ENCODE measurements at regions not wholly inside any gene's neighbourhood (a gene's known extent, or its start where the extent isn't known, plus 50 kb on each side); places are given as distances from the start of the nearest gene placed in this dataset.

GRCh38 chr6:165752451-165752850, 89.4 kb upstream of the PDE10A start:
- H3K4ac ChIP-seq (ENCODE audit: low read depth, low read length) = no peak overlapping the region
- ChIA-PET POLR2A (ENCODE audit: unreplicated experiment) (no interaction called here), CTCF (no interaction called here)
- peaks cover 4% of the 10 kb centered on the region; the same call in 1 of the 2 replicates for H3K4me1 ChIP-seq (ENCODE audit: control insufficient read depth, insufficient read depth, low read length)
- no peak overlapping the region for H3K23ac ChIP-seq (ENCODE audit: low read depth, low read length)
- no peak overlapping the region for H3K14ac ChIP-seq (replicated peaks; ENCODE audit: low read depth, low read length)
- no peaks in the 10 kb centered on the region for H4K20me1 ChIP-seq (ENCODE audit: insufficient read depth, low read length)
- dilution Hi-C loops (cut with HindIII; ENCODE audit: low sequenced_read_pairs, unreplicated experiment) = no loop called here
- H3K36me3 ChIP-seq (ENCODE audit: control insufficient read depth, insufficient read depth, low read length) = no peaks in the 10 kb centered on the region
- H3K9me3 ChIP-seq (ENCODE audit: control insufficient read depth, insufficient read depth, low read length) = no peaks in the 10 kb centered on the region
- no peak overlapping the region for H4K5ac ChIP-seq (ENCODE audit: low read depth, low read length)
- BruUV-seq (replicated peaks) = no TSS peak
- no peak overlapping the region for H2BK15ac ChIP-seq (ENCODE audit: low read depth, low read length)
- H2AFZ ChIP-seq (replicated peaks; ENCODE audit: low read length, poor library complexity) = no peak overlapping the region
- no peak overlapping the region for H4K91ac ChIP-seq (ENCODE audit: insufficient read depth, low read depth, low read length)
- peaks cover 3% of the 10 kb centered on the region for H3K27me3 ChIP-seq (ENCODE audit: control insufficient read depth, insufficient read depth, low read length)
- in situ Hi-C loops (cut with MboI; ENCODE audit: low sequenced_read_pairs) = no loop called here
- ATAC-seq (ENCODE audit: low read depth) (no peak), DNase-seq (no peak)
- no peak overlapping the region for H3K27ac ChIP-seq (ENCODE audit: insufficient read depth, low read length)
- no peak overlapping the region for H2BK120ac ChIP-seq (ENCODE audit: low read depth, low read length)
- WGBS, 2 experiments (ENCODE audit: extremely low coverage in 2 of 2, insufficient read length in 1 of 2) = no CpG with 5 or more reads among the region's 3 CpGs
- no peak overlapping the region for H3K18ac ChIP-seq (ENCODE audit: low read depth, low read length)
- intact Hi-C loops (cut with micrococcal nuclease) = no loop called here
- H3K79me1 ChIP-seq (ENCODE audit: low read depth in 1 of 2, low read length in 2 of 2) = no peaks in the 10 kb centered on the region
- no peak overlapping the region for H2BK5ac ChIP-seq (ENCODE audit: low read depth, low read length, poor library complexity, severe bottlenecking)
- no peak overlapping the region for H3K4me3 ChIP-seq (ENCODE audit: insufficient read depth, low read depth, low read length)
- H4K8ac ChIP-seq (ENCODE audit: low read depth in 2 of 2, low read length in 2 of 2) = no peak overlapping the region
- no peak overlapping the region for H2AK5ac ChIP-seq (ENCODE audit: low read depth, low read length)
- TF ChIP-seq MAZ (IDR thresholded peaks at IDR 0.05; ENCODE audit: borderline replicate concordance, low read depth, low read length) (no peak), RAD21 (IDR thresholded peaks at IDR 0.05; ENCODE audit: low read length) (no peak), NFE2L2 (IDR thresholded peaks at IDR 0.05; ENCODE audit: low read depth, low read length) (no peak), RFX5 (IDR thresholded peaks at IDR 0.05; ENCODE audit: low read depth, low read length) (no peak), RCOR1 (IDR thresholded peaks at IDR 0.05; ENCODE audit: insufficient replicate concordance, low read length) (no peak), MXI1 (IDR thresholded peaks at IDR 0.05; ENCODE audit: borderline replicate concordance, low read depth, low read length) (no peak), POLR2A (IDR thresholded peaks at IDR 0.05; ENCODE audit: low read depth, low read length) (no peak)
- TF ChIP-seq, protein P1, sequence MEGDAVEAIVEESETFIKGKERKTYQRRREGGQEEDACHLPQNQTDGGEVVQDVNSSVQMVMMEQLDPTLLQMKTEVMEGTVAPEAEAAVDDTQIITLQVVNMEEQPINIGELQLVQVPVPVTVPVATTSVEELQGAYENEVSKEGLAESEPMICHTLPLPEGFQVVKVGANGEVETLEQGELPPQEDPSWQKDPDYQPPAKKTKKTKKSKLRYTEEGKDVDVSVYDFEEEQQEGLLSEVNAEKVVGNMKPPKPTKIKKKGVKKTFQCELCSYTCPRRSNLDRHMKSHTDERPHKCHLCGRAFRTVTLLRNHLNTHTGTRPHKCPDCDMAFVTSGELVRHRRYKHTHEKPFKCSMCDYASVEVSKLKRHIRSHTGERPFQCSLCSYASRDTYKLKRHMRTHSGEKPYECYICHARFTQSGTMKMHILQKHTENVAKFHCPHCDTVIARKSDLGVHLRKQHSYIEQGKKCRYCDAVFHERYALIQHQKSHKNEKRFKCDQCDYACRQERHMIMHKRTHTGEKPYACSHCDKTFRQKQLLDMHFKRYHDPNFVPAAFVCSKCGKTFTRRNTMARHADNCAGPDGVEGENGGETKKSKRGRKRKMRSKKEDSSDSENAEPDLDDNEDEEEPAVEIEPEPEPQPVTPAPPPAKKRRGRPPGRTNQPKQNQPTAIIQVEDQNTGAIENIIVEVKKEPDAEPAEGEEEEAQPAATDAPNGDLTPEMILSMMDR (conservative IDR thresholded peaks at IDR 0.05; ENCODE audit: low read depth, low read length) = no peak
- no peak overlapping the region for H2BK20ac ChIP-seq (ENCODE audit: low read depth, low read length)
- H3K9ac ChIP-seq (ENCODE audit: low read depth, low read length) = no peak overlapping the region
- H3K4me2 ChIP-seq (ENCODE audit: low read depth, low read length) = no peak overlapping the region
- H3K56ac ChIP-seq (ENCODE audit: extremely low read depth, insufficient read depth, low read length) = no peak overlapping the region
- no peak overlapping the region for H2AK9ac ChIP-seq (replicated peaks; ENCODE audit: low read depth, low read length, poor library complexity)
- H3K9me1 ChIP-seq (ENCODE audit: insufficient read depth, low read length) = no peaks in the 10 kb centered on the region
